GM18861 (cell line): ENCODE measurements at regions not wholly inside any gene's neighbourhood (a gene's known extent, or its start where the extent isn't known, plus 50 kb on each side); places are given as distances from the start of the nearest gene placed in this dataset.
A peak's percentile ranks its signal among the peaks of the same experiment; 100 is the strongest.

ENCODE experiments used
- ATAC-seq: cut with Tn5 transposase; IDR thresholded peaks from one replicate; pipeline ENCODE4 v1.9.1; 2021; ENCODE audit not compliant: unreplicated experiment

GRCh38 chr3:194003114-194004057, 132.6 kb upstream of the HES1 start:
- peak; percentile 54 for ATAC-seq

GRCh38 chr3:194005930-194006501, 129.9 kb upstream of the HES1 start:
- ATAC-seq, result no peak

- ATAC-seq, result no peak
Measured at GRCh38 chr3:194007592-194008337, 128.2 kb upstream of the HES1 start.

- no peak for ATAC-seq
Measured at GRCh38 chr3:194009019-194009418, 126.9 kb upstream of the HES1 start.

GRCh38 chr3:194009892-194010533, 125.9 kb upstream of the HES1 start:
- ATAC-seq, result no peak

GRCh38 chr3:194011807-194012206, 124.1 kb upstream of the HES1 start:
- ATAC-seq, result no peak

GRCh38 chr3:194013928-194014327, 122.0 kb upstream of the HES1 start:
- ATAC-seq, result no peak

GRCh38 chr3:194014756-194015155, 121.2 kb upstream of the HES1 start:
- no peak for ATAC-seq

GRCh38 chr3:194019398-194020165, 116.4 kb upstream of the HES1 start:
- ATAC-seq, result no peak

- ATAC-seq, result no peak
Measured at GRCh38 chr3:194022052-194022451, 113.9 kb upstream of the HES1 start.

GRCh38 chr3:194022816-194023215, 113.1 kb upstream of the HES1 start:
- ATAC-seq, result no peak

GRCh38 chr3:194023501-194024280, 112.3 kb upstream of the HES1 start:
- ATAC-seq, result no peak

- ATAC-seq, result no peak
Measured at GRCh38 chr3:194025119-194025518, 110.8 kb upstream of the HES1 start.

- ATAC-seq, result no peak
Measured at GRCh38 chr3:194025951-194026350, 110.0 kb upstream of the HES1 start.

- no peak for ATAC-seq
Measured at GRCh38 chr3:194028434-194029004, 107.4 kb upstream of the HES1 start.

- no peak for ATAC-seq
Measured at GRCh38 chr3:194029846-194030245, 106.1 kb upstream of the HES1 start.

GRCh38 chr3:194030372-194030771, 105.6 kb upstream of the HES1 start:
- no peak for ATAC-seq

GRCh38 chr3:194031349-194031748, 104.6 kb upstream of the HES1 start:
- ATAC-seq, result no peak

- ATAC-seq, result no peak
Measured at GRCh38 chr3:194031867-194032635, 103.9 kb upstream of the HES1 start.
